K562 (cell line): ENCODE measurements at regions not wholly inside any gene's neighbourhood (a gene's known extent, or its start where the extent isn't known, plus 50 kb on each side); places are given as distances from the start of the nearest gene placed in this dataset.

Source experiments
- DACH1 ChIP-seq: fragments of 450-650 bp; IDR thresholded peaks from 2 replicates; pipeline ENCODE4 v1.6.1; 2018; ENCODE audit not compliant: partially characterized antibody
- DNMT1 ChIP-seq: fragments of 450-650 bp; IDR thresholded peaks from 2 replicates; pipeline ENCODE4 v1.6.1; 2016; ENCODE audit warnings: antibody characterized with exemption, mild to moderate bottlenecking
- E4F1 ChIP-seq: fragments of 250-450 bp; sonication (Bioruptor Pico); IDR thresholded peaks from 2 replicates; pipeline ENCODE4 v1.5.0; 2021; ENCODE audit warnings: mild to moderate bottlenecking, borderline replicate concordance
- HMG20A ChIP-seq: fragments of 450-650 bp; formaldehyde crosslinking; conservative IDR thresholded peaks from 2 replicates; pipeline ENCODE4 v1.4.0; 2020; ENCODE audit warnings: mild to moderate bottlenecking, mixed read lengths
- ID3 ChIP-seq, 2 experiments: fragments of 250-450 bp in 1 of 2; fragments of 450-650 bp in 1 of 2; sonication (Bioruptor Pico) in 1 of 2; IDR thresholded peaks; 2 replicates each; pipeline versions ENCODE4 v1.6.1 to v1.8.0; 2016 to 2021; ENCODE audit warnings: mild to moderate bottlenecking in 2 of 2, moderate library complexity in 2 of 2, missing compliant biosample characterization in 1 of 2, missing genetic modification characterization in 1 of 2
- MTA1 ChIP-seq: fragments of 450-650 bp; IDR thresholded peaks from 2 replicates; pipeline ENCODE4 v1.6.1; 2017; ENCODE audit warnings: borderline replicate concordance
- RUNX1 ChIP-seq: sonication (generic); IDR thresholded peaks from 2 replicates; pipeline ENCODE4 v1.6.1; 2016; ENCODE audit warnings: antibody characterized with exemption, low read depth
- TCF7 ChIP-seq: sonication (generic); IDR thresholded peaks from 2 replicates; pipeline ENCODE4 v1.6.1; 2016; ENCODE audit warnings: antibody characterized with exemption, borderline replicate concordance
- ZNF551 ChIP-seq: fragments of 250-450 bp; sonication (Bioruptor Pico); IDR thresholded peaks from 2 replicates; pipeline ENCODE4 v1.5.0; 2021; ENCODE audit warnings: mild to moderate bottlenecking, moderate library complexity
- TF ChIP-seq, protein P1 (sequence below): fragments of 200-800 bp; sonication (Bioruptor generic); IDR thresholded peaks from 2 replicates; pipeline ENCODE4 v1.6.1; 2017; ENCODE audit warnings: missing genetic modification characterization, missing compliant biosample characterization
- TF ChIP-seq, protein P2 (sequence below): sonication (generic); formaldehyde crosslinking; IDR thresholded peaks from 2 replicates; pipeline ENCODE4 v1.8.1; 2023; ENCODE audit warnings: mild to moderate bottlenecking, missing genetic modification reagents, moderate library complexity

DNA sequence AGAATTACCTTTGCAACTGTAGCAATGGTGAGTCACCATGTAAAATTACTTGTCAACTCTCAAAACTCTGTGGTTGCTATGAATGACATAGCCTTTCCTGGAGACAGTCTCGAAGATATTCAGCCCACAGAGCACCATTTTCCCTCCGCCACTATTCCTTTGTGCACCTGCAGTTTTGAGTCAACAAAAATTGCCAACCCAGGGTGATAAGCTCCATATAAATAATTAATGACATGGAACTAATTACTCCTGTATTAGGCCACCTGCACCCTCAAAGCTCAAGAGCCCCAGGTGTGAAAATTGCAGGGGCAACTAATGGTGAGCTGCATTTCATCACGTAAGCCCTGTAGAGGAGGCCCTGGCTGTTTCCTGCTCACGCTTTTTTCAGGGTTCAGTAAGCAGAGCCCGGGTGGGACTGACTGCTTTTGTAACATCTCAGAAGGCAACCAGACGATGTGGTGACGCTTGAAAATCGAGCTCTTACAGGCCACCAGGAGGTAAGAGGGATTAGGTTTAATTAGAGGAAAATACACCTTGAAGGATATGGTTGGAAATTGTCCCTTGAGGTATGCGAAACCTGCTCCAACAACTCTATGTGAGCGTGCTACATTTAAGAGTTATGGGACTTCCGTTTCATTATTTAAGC lies 70.8 kb downstream of the BMP2 start (continued):
- TF ChIP-seq, protein P1, sequence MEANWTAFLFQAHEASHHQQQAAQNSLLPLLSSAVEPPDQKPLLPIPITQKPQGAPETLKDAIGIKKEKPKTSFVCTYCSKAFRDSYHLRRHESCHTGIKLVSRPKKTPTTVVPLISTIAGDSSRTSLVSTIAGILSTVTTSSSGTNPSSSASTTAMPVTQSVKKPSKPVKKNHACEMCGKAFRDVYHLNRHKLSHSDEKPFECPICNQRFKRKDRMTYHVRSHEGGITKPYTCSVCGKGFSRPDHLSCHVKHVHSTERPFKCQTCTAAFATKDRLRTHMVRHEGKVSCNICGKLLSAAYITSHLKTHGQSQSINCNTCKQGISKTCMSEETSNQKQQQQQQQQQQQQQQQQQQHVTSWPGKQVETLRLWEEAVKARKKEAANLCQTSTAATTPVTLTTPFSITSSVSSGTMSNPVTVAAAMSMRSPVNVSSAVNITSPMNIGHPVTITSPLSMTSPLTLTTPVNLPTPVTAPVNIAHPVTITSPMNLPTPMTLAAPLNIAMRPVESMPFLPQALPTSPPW (CRISPR knock-in tag), result no peak
- TF ChIP-seq TCF7 (no peak), MTA1 (no peak), DACH1 (no peak), HMG20A (CRISPR knock-in tag) (no peak), RUNX1 (no peak), E4F1 (no peak), ZNF551 (CRISPR knock-in tag) (no peak), DNMT1 (no peak), ID3 (CRISPR knock-in tag; IDR thresholded peaks at IDR 0.05) (no peak), ID3 (tag; IDR thresholded peaks at IDR 0.05) (no peak)
- TF ChIP-seq, protein P2, sequence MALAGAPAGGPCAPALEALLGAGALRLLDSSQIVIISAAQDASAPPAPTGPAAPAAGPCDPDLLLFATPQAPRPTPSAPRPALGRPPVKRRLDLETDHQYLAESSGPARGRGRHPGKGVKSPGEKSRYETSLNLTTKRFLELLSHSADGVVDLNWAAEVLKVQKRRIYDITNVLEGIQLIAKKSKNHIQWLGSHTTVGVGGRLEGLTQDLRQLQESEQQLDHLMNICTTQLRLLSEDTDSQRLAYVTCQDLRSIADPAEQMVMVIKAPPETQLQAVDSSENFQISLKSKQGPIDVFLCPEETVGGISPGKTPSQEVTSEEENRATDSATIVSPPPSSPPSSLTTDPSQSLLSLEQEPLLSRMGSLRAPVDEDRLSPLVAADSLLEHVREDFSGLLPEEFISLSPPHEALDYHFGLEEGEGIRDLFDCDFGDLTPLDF, result no peak
